ENCODE measurements at regions not wholly inside any gene's neighbourhood (a gene's known extent, or its start where the extent isn't known, plus 50 kb on each side); places are given as distances from the start of the nearest gene placed in this dataset.
A peak's percentile ranks its signal among the peaks of the same experiment; 100 is the strongest.

DNA sequence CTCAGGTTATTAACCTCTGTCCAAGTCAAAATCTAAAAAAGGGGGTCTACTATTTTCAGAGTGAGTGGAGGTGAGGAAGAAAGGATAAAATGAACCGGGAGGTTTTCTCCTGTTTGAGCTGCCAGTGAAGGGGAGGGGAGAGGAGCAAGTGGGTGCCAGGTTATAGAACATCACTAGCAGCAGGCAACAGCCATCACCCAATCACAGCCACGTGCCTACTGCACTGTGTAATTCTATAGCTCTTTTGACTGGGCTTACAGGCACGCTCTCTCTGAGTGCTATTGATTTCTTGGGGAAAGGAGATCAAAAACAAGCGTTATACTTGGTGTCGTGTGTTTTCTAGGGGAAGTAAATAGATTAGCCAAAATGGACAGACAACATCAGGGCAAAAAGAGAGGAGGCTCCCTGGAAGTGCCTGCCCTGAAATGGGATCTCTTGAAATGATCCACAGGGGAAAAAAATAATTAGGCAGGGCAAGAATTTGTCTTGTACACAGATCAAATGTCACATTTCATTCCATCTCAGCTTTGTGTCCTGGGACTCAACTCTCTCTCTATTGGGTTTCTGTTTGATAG lies 300.5 kb upstream of the LCORL start:
- WGBS, 10 experiments, result 20 to 60% (median 50%) methylated on average over 1 to 5 of the region's 5 CpGs; no CpG with 5 or more reads in 3 of the 10 experiments
- in situ Hi-C loops (cut with MboI; ENCODE audit: low pct_unique_long_range_greater_than_20kb in 2 of 9, low sequenced_read_pairs in 9 of 9, unreplicated experiment in 9 of 9), result no loop called here
- H3K4me1 ChIP-seq (replicated peaks in 1 of 2), result peaks cover 0 to 2% of the 10 kb centered on the region in 2 donors
- ATAC-seq (replicated peaks in 6 of 8), result peak in 1 of 8 experiments; percentile 39
- H3K27ac ChIP-seq, result no peak overlapping the region
- no peak overlapping the region for H3K4me3 ChIP-seq

GRCh38 chr4:18319431-18319830 lies 297.9 kb upstream of the LCORL start:
- whole genome bisulfite sequencing, 10 experiments, result 19 to 100% (median 71%) methylated on average over 1 to 6 of the region's 6 CpGs; no CpG with 5 or more reads in 2 of the 10 experiments
- in situ Hi-C loops (cut with MboI; ENCODE audit: low pct_unique_long_range_greater_than_20kb in 2 of 9, low sequenced_read_pairs in 9 of 9, unreplicated experiment in 9 of 9), result no loop called here
- peaks cover 0 to 8% of the 10 kb centered on the region in 2 donors for H3K4me1 ChIP-seq (replicated peaks in 1 of 2)
- H3K4me3 ChIP-seq, result no peak overlapping the region
- peak in 3 of 8 experiments; percentile 59 to 69 (median 66) for ATAC-seq (replicated peaks in 6 of 8)
- H3K27ac ChIP-seq, result peak overlapping the region in 1 of 2 donors; percentile 55

GRCh38 chr4:18318682-18319388 lies 297.3 kb upstream of the LCORL start:
- H3K4me1 ChIP-seq (replicated peaks in 1 of 2), result peaks cover 0 to 8% of the 10 kb centered on the region in 2 donors
- ATAC-seq (replicated peaks in 6 of 8), result peak; percentile 19 to 83 (median 56)

DNA sequence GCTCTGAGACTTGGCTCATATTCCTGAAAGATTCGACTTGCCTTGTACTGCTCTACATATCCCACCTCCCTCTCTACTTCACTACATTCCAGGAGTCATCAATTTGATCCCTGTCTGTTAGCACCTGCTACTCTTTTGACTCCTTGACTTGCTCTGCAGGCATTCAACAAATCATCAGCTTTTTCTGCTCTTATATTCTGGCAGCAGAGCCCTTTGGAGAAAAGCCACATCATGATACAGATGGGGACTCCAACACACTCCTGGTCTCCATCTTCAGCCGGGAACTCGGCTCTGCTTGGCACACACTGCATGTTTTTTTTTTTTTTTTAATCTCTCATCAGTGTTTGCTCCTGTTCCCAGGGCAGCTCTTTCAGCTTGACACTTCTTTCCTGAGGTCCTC lies 293.2 kb upstream of the LCORL start:
- H3K4me1 ChIP-seq (replicated peaks in 1 of 2), result peaks cover 0 to 8% of the 10 kb centered on the region in 2 donors
- in situ Hi-C loops (cut with MboI; ENCODE audit: low pct_unique_long_range_greater_than_20kb in 2 of 9, low sequenced_read_pairs in 9 of 9, unreplicated experiment in 9 of 9), result no loop called here
- no peak overlapping the region for H3K4me3 ChIP-seq
- peak in 1 of 8 experiments; percentile 42 for ATAC-seq (replicated peaks in 6 of 8)
- 0 to 100% (median 80%) methylated on average over 1 to 3 of the region's 3 CpGs; no CpG with 5 or more reads in 3 of the 10 experiments for WGBS, 10 experiments
- H3K27ac ChIP-seq, result no peak overlapping the region

More at GRCh38 chr4:18318682-18319388, 297.3 kb upstream of the LCORL start:
- WGBS, 10 experiments, result 0 to 95% (median 77%) methylated on average over 1 to 14 of the region's 22 CpGs; no CpG with 5 or more reads in 2 of the 10 experiments
- in situ Hi-C loops (cut with MboI; ENCODE audit: low pct_unique_long_range_greater_than_20kb in 2 of 9, low sequenced_read_pairs in 9 of 9, unreplicated experiment in 9 of 9), result no loop called here
- no peak overlapping the region for H3K4me3 ChIP-seq
- H3K27ac ChIP-seq, result peak overlapping the region in 1 of 2 donors; percentile 55

DNA sequence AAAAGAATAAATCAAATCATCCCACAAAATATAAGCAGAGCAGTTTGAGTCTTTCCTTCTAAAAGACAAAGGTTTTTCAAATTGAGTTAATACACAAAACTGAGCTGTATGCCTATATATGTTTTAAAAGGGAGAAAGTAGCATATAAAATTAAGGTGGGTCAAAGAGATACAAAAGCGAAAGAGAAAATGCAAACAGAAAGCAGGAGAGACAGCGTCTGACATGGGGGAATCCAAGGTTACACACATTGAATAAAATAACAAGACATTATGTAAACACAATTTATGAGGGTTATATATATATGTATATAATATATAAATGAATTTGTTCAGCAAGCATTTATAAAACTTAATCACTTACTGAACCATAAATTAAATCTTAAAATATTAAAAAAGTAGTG lies 276.1 kb upstream of the LCORL start:
- ATAC-seq (replicated peaks in 6 of 8), result no peak
- in situ Hi-C loops (cut with MboI; ENCODE audit: low pct_unique_long_range_greater_than_20kb in 2 of 9, low sequenced_read_pairs in 9 of 9, unreplicated experiment in 9 of 9), result no loop called here
- Histone ChIP-seq H3K4me1 (replicated peaks in 1 of 2) (no peaks in the 10 kb centered on the region), H3K27ac (no peak overlapping the region), H3K4me3 (no peak overlapping the region)
- 0 to 100% (median 87%) methylated on average over 1 to 2 of the region's 2 CpGs; no CpG with 5 or more reads in 1 of the 10 experiments for WGBS, 10 experiments

- Histone ChIP-seq H3K4me3 (no peak overlapping the region), H3K4me1 (replicated peaks in 1 of 2) (peaks cover 0 to under 1% of the 10 kb centered on the region in 2 donors), H3K27ac (no peak overlapping the region)
- ATAC-seq (replicated peaks in 6 of 8), result no peak
- WGBS, 10 experiments, result 0 to 75% (median 55%) methylated on average over 1 to 2 of the region's 2 CpGs; no CpG with 5 or more reads in 2 of the 10 experiments
- in situ Hi-C loops (cut with MboI; ENCODE audit: low pct_unique_long_range_greater_than_20kb in 2 of 9, low sequenced_read_pairs in 9 of 9, unreplicated experiment in 9 of 9), result no loop called here
Observed at GRCh38 chr4:18296411-18296810, 274.9 kb upstream of the LCORL start.

DNA sequence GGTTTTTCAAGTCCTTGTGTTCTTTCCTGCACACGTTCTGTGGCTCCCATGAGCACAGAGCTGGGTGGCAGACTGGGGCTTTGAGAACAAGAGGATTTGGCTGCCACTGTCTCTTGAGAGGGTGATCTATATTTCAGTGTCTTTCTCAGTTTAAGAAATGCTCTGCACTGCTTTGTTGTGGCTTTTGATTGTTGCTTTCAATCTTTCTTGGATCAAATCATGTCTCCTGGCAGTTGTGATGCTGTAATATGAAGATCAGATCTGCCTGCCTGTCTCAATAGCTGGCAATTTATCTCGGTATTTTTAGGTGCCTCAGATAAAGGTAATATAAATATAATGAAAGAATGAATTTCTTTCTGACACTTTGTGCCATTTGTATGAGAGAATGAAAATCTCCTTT lies 273.3 kb upstream of the LCORL start:
- H3K4me3 ChIP-seq, result no peak overlapping the region
- no peak for ATAC-seq (replicated peaks in 6 of 8)
- peaks cover 0 to 6% of the 10 kb centered on the region in 2 donors for H3K4me1 ChIP-seq (replicated peaks in 1 of 2)
- WGBS, 10 experiments, result 0 to 100% (median 74%) methylated on average over 1 to 2 of the region's 2 CpGs; no CpG with 5 or more reads in 1 of the 10 experiments
- H3K27ac ChIP-seq, result no peak overlapping the region
- in situ Hi-C loops (cut with MboI; ENCODE audit: low pct_unique_long_range_greater_than_20kb in 2 of 9, low sequenced_read_pairs in 9 of 9, unreplicated experiment in 9 of 9), result no loop called here

DNA sequence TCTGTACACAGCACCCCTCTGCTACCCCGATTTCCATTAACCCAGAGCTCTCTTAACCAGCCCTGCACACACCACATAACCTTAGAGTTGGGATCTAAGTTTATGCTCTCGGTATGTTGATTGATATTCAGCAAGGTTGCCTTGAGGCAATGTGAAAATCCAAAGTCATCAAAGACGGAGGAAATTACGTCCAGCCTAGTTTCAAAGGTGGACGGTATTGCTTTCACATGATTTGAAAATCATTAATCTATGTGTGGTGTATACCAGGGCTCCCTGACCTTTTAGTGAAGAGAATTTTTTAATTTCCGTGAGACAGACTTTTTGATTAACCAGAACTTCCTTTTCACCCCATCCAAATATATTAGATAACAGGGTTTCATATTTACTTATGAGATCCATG lies 272.5 kb upstream of the LCORL start:
- in situ Hi-C loops (cut with MboI; ENCODE audit: low pct_unique_long_range_greater_than_20kb in 2 of 9, low sequenced_read_pairs in 9 of 9, unreplicated experiment in 9 of 9), result no loop called here
- H3K4me3 ChIP-seq, result no peak overlapping the region
- WGBS, 10 experiments, result 0 to 100% (median 80%) methylated on average over 1 to 5 of the region's 6 CpGs; no CpG with 5 or more reads in 1 of the 10 experiments
- no peak for ATAC-seq (replicated peaks in 6 of 8)
- no peak overlapping the region for H3K27ac ChIP-seq
- peaks cover 0 to 6% of the 10 kb centered on the region in 2 donors for H3K4me1 ChIP-seq (replicated peaks in 1 of 2)

- H3K27ac ChIP-seq, result no peak overlapping the region
- no peak for ATAC-seq (replicated peaks in 6 of 8)
- 4 to 100% (median 90%) methylated on average over 1 to 4 of the region's 6 CpGs; no CpG with 5 or more reads in 1 of the 10 experiments for WGBS, 10 experiments
- in situ Hi-C loops (cut with MboI; ENCODE audit: low pct_unique_long_range_greater_than_20kb in 2 of 9, low sequenced_read_pairs in 9 of 9, unreplicated experiment in 9 of 9), result no loop called here
- no peak overlapping the region for H3K4me3 ChIP-seq
- H3K4me1 ChIP-seq (replicated peaks in 1 of 2), result peaks cover 0 to 6% of the 10 kb centered on the region in 2 donors
Observed at GRCh38 chr4:18292411-18292810, 270.9 kb upstream of the LCORL start.

DNA sequence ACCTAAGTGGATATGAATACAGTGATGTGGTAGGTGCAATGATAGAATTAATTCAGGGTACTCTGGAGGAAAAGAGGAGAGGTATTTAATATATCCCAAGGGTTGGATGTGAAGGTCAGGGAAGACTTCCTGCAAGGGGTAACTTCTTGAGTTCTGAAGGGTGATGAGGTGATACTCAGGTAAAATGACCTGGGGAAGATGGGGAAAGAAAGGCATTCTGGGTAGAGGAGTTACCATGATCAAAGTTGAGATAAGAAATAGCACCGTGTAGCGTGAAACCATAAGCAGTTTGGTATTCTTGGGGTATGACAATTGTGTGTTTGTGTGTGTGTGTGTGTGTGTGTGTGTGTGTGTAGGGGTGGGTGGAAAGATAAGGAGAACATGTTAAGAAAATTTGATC lies 270.4 kb upstream of the LCORL start:
- H3K4me1 ChIP-seq (replicated peaks in 1 of 2), result peaks cover 0 to 6% of the 10 kb centered on the region in 2 donors
- in situ Hi-C loops (cut with MboI; ENCODE audit: low pct_unique_long_range_greater_than_20kb in 2 of 9, low sequenced_read_pairs in 9 of 9, unreplicated experiment in 9 of 9), result no loop called here
- no peak overlapping the region for H3K4me3 ChIP-seq
- WGBS, 10 experiments, result 0 to 100% (median 90%) methylated on average over 2 of the region's 2 CpGs; no CpG with 5 or more reads in 3 of the 10 experiments
- no peak overlapping the region for H3K27ac ChIP-seq
- no peak for ATAC-seq (replicated peaks in 6 of 8)

GRCh38 chr4:18291256-18291655 lies 269.7 kb upstream of the LCORL start:
- 0 to 100% (median 64%) methylated on average over 1 to 5 of the region's 5 CpGs; no CpG with 5 or more reads in 2 of the 10 experiments for WGBS, 10 experiments
- in situ Hi-C loops (cut with MboI; ENCODE audit: low pct_unique_long_range_greater_than_20kb in 2 of 9, low sequenced_read_pairs in 9 of 9, unreplicated experiment in 9 of 9), result no loop called here
- H3K4me3 ChIP-seq, result no peak overlapping the region
- no peak overlapping the region for H3K27ac ChIP-seq
- peak in 5 of 8 experiments; percentile 85 to 94 (median 86) for ATAC-seq (replicated peaks in 6 of 8)
- H3K4me1 ChIP-seq (replicated peaks in 1 of 2), result peaks cover 0 to 6% of the 10 kb centered on the region in 2 donors

DNA sequence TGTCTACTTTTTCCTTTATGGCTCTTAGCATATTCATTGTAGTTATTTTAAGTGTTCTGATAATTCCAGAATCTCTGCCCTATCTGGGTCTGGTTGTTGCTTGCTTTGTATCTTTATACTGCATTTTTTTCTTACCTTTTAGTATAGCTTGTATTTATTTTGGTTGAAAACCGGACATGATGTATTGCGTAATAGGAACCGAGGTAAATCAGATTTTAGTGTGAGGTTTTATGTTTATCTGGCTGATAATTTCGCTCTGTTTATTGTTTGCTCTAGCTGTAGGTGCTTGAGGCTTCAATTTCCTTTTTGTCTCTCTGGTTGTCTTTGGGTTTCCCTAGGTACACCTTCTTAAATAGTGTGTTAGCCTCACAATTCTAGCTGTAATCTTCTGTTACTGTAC lies 263.8 kb upstream of the LCORL start:
- in situ Hi-C loops (cut with MboI; ENCODE audit: low pct_unique_long_range_greater_than_20kb in 2 of 9, low sequenced_read_pairs in 9 of 9, unreplicated experiment in 9 of 9), result no loop called here
- Histone ChIP-seq H3K4me1 (replicated peaks in 1 of 2) (no peaks in the 10 kb centered on the region), H3K4me3 (no peak overlapping the region), H3K27ac (no peak overlapping the region)
- ATAC-seq (replicated peaks in 6 of 8), result no peak
- WGBS, 10 experiments, result 37 to 95% (median 79%) methylated on average over 3 to 4 of the region's 4 CpGs; no CpG with 5 or more reads in 1 of the 10 experiments

DNA sequence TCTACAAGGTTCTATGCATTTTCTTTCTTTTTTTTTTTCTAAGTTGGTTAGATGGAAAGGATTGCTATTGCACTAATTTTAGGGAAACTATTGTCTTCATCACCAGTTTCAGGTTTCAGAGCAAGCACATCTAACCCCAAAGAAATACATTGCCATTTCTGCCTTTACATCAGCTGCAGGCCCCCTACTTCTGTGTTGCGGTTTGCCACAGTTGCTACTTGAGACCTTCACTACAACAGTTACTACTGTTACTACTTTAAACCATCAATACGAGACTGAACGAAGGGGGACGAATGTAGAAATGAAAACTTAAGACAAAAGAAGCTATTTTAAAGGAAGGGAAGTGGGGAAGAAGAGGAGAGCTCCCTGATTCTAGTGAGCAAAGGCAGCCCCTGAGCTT lies 256.7 kb upstream of the LCORL start:
- no peaks in the 10 kb centered on the region for H3K4me1 ChIP-seq (replicated peaks in 1 of 2)
- no peak for ATAC-seq (replicated peaks in 6 of 8)
- WGBS, 10 experiments, result 23 to 97% (median 63%) methylated on average over 1 to 4 of the region's 4 CpGs; no CpG with 5 or more reads in 4 of the 10 experiments

More for the DNA sequence above, 256.7 kb upstream of the LCORL start:
- Histone ChIP-seq H3K27ac (no peak overlapping the region), H3K4me3 (no peak overlapping the region)
- in situ Hi-C loops (cut with MboI; ENCODE audit: low pct_unique_long_range_greater_than_20kb in 2 of 9, low sequenced_read_pairs in 9 of 9, unreplicated experiment in 9 of 9), result no loop called here

Measured in motor neuron (in vitro differentiated cells).